T-cell (primary cell): ENCODE measurements at regions not wholly inside any gene's neighbourhood (a gene's known extent, or its start where the extent isn't known, plus 50 kb on each side); places are given as distances from the start of the nearest gene placed in this dataset.

ENCODE experiments used
- ATAC-seq, 4 experiments: fragments of 200-7000 bp in 3 of 4; fragments of 150-1000 bp in 1 of 4; cut with Tn5 transposase; replicated peaks in 1 of 4; 1 replicate in 3 of 4; 2 replicates in 1 of 4; pipeline ENCODE4 v1.10.0; 2021; ENCODE audit warnings: moderate library complexity in 3 of 4, mild to moderate bottlenecking in 2 of 4, moderate number of reproducible peaks in 1 of 4
- CTCF ChIA-PET, 2 donors: fragments of 300-600 bp; sonication (Branson Sonifier 250); formaldehyde crosslinking; loops; one replicate each; lab custom pipeline; 2022; ENCODE audit warnings: antibody characterized with exemption in 2 of 2; lab: Charles Lee
- POLR2A ChIA-PET, 2 donors: fragments of 300-600 bp; sonication (Branson Sonifier 250); formaldehyde crosslinking; loops; one replicate each; lab custom pipeline; 2022; ENCODE audit warnings: antibody characterized with exemption in 2 of 2; lab: Charles Lee
- DNase-seq, 35 experiments: peaks; one replicate each; pipeline versions ENCODE4 v3.0.0 to v3.0.0-alpha.2; 2013 to 2023
- H3K27ac ChIP-seq: one replicate; pipeline ENCODE4 v1.5.1; 2013; ENCODE audit warnings: low read length
- H3K27me3 ChIP-seq, 2 experiments: replicated peaks in 1 of 2; 1 replicate in 1 of 2; 2 replicates in 1 of 2; pipeline versions ENCODE4 v1.6.1 to v1.7.0; 2013; ENCODE audit warnings: low read length in 1 of 2, mixed read lengths in 1 of 2; ENCODE audit not compliant: control insufficient read depth in 2 of 2, insufficient read depth in 2 of 2; ENCODE audit errors: extremely low read depth in 1 of 2
- H3K36me3 ChIP-seq, 2 donors: 1 replicate in 1 of 2; 2 replicates in 1 of 2; pipeline versions ENCODE4 v1.6.1 to v1.7.0; 2013; ENCODE audit warnings: low read length in 1 of 2; ENCODE audit not compliant: control insufficient read depth in 2 of 2, insufficient read depth in 1 of 2; ENCODE audit errors: extremely low read depth in 1 of 2
- H3K4me1 ChIP-seq, 2 experiments: 1 replicate in 1 of 2; 2 replicates in 1 of 2; pipeline versions ENCODE4 v1.6.1 to v1.7.0; 2013; ENCODE audit warnings: low read length in 2 of 2, mixed read lengths in 1 of 2; ENCODE audit not compliant: insufficient read depth in 2 of 2, control insufficient read depth in 1 of 2; ENCODE audit errors: extremely low read depth in 1 of 2
- H3K4me3 ChIP-seq, 2 donors: 1 replicate in 1 of 2; 2 replicates in 1 of 2; pipeline versions ENCODE4 v1.5.1 to v1.7.0; 2013; ENCODE audit warnings: mild to moderate bottlenecking in 2 of 2, low read length in 1 of 2, moderate library complexity in 1 of 2; ENCODE audit not compliant: control insufficient read depth in 1 of 2; ENCODE audit errors: extremely low read depth in 1 of 2
- H3K9me3 ChIP-seq: 2 replicates; pipeline ENCODE4 v1.7.0; 2013
- H3K27ac Mint-ChIP-seq, 2 donors: one replicate each; pipeline ENCODE4 v1.8.0; 2020 to 2021; ENCODE audit warnings: mild to moderate bottlenecking in 2 of 2, mixed read lengths in 2 of 2
- H3K27me3 Mint-ChIP-seq, 2 donors: one replicate each; pipeline ENCODE4 v1.8.0; 2021 to 2022; ENCODE audit warnings: mixed read lengths in 2 of 2
- H3K36me3 Mint-ChIP-seq: one replicate; pipeline ENCODE4 v1.8.0; 2021; ENCODE audit warnings: mixed read lengths
- H3K4me1 Mint-ChIP-seq, 3 donors: one replicate each; pipeline ENCODE4 v1.8.0; 2020 to 2022; ENCODE audit warnings: mixed read lengths in 3 of 3, mild to moderate bottlenecking in 1 of 3
- H3K4me3 Mint-ChIP-seq, 3 donors: one replicate each; pipeline ENCODE4 v1.8.0; 2020 to 2022; ENCODE audit warnings: mild to moderate bottlenecking in 3 of 3, mixed read lengths in 3 of 3, moderate library complexity in 3 of 3
- H3K9me3 Mint-ChIP-seq, 3 donors: one replicate each; pipeline ENCODE4 v1.8.0; 2020 to 2022; ENCODE audit warnings: mixed read lengths in 3 of 3
- WGBS: methylation state at CpG from one replicate; pipeline ENCODE4 v1.1.5; 2013; ENCODE audit warnings: missing lambda C conversion rate; ENCODE audit not compliant: insufficient coverage; 5-methylcytosine and 5-hydroxymethylcytosine counted together

DNA sequence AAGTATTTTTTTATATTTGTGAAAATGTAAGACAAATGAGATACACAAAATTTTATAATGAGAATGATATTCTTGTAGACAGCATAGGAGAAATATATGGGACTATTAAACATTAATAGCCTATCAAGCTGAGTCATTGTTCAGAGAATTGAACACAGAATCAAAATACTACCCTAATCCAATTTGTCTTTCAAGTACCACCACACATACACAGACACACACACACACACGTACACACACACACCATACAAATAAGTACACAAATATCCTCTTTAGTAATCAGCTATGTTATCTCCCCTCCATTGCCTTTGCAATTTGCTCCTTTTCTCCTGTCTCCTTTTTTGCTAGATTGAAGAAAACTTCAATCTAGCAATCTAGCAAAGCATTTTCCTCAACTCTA, 499.3 kb downstream of the FOXG1 start:
- no peak for ATAC-seq
- Mint-ChIP-seq H3K4me1 (no peaks in the 10 kb centered on the region), H3K27ac (no peak overlapping the region), H3K4me3 (no peak overlapping the region), H3K9me3 (peaks cover 19 to 26% (median 21%) of the 10 kb centered on the region in 3 donors), H3K27me3 (no peaks in the 10 kb centered on the region), H3K36me3 (no peaks in the 10 kb centered on the region)
- CTCF ChIA-PET, result no interaction called here
- WGBS, result 56% methylated on average over 1 of the region's 1 CpG
- no peak for DNase-seq
- H3K4me3 ChIP-seq, result no peak overlapping the region
- no peaks in the 10 kb centered on the region for H3K27me3 ChIP-seq
- H3K27ac ChIP-seq, result no peak overlapping the region
- POLR2A ChIA-PET, result no interaction called here
- no peaks in the 10 kb centered on the region for H3K4me1 ChIP-seq
- H3K36me3 ChIP-seq, result no peaks in the 10 kb centered on the region
- H3K9me3 ChIP-seq, result no peaks in the 10 kb centered on the region

DNA sequence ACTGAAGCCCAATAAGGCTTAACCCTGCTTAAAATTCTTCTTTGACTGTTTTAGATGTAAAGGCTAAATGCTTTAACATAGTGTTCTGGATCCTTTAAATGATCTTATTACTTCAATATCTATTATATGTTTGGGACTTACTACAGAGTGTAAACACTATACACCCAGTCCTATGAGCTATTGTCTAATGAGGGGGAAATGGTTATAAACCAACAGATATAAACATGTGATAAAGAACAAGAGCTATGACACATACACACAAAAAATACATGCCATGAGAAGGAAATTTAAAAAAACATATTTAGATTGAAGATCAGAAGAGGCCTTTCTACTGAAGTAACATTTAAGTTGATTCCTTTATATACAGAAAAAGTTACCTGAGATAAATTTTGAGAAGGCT, 505.1 kb downstream of the FOXG1 start:
- no peaks in the 10 kb centered on the region for H3K27me3 ChIP-seq
- no peak for ATAC-seq
- H3K27ac Mint-ChIP-seq, result no peak overlapping the region

DNA sequence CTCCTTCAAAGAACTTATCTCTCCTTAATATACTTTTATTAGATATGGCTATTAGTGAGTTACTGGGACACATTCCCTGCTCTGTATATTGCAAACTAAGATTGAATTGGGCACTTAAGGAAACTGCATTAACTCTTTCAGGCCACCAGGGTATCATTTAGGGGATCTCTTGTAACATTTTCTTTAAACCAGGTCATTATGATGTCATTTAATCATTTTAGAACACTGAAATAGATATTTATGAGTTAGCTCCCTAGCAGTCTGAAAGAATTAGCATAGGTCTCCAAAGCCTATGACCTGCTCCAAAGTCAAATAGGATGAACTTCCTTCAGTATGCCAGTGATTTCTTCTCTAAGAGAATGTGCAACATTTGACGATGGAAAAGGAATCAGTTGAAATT, 506.9 kb downstream of the FOXG1 start:
- ChIA-PET POLR2A (no interaction called here), CTCF (no interaction called here)
- no peaks in the 10 kb centered on the region for H3K27me3 Mint-ChIP-seq
- no peak overlapping the region for H3K27ac Mint-ChIP-seq
- no peaks in the 10 kb centered on the region for H3K36me3 ChIP-seq
- peaks cover 3 to 10% (median 5%) of the 10 kb centered on the region in 3 donors for H3K9me3 Mint-ChIP-seq
- ATAC-seq (no peak), DNase-seq (no peak)
- H3K4me3 ChIP-seq, result no peak overlapping the region
- H3K4me1 Mint-ChIP-seq, result no peaks in the 10 kb centered on the region
- no peak overlapping the region for H3K4me3 Mint-ChIP-seq
- WGBS, result no CpG with 5 or more reads among the region's 1 CpG
- no peaks in the 10 kb centered on the region for H3K4me1 ChIP-seq
- no peaks in the 10 kb centered on the region for H3K9me3 ChIP-seq
- H3K27ac ChIP-seq, result no peak overlapping the region
- no peaks in the 10 kb centered on the region for H3K27me3 ChIP-seq
- H3K36me3 Mint-ChIP-seq, result no peaks in the 10 kb centered on the region

More for the DNA sequence above, 505.1 kb downstream of the FOXG1 start:
- ChIA-PET POLR2A (no interaction called here), CTCF (no interaction called here)
- Mint-ChIP-seq H3K27me3 (no peaks in the 10 kb centered on the region), H3K9me3 (peaks cover 7 to 10% (median 8%) of the 10 kb centered on the region in 3 donors), H3K4me1 (no peaks in the 10 kb centered on the region), H3K36me3 (no peaks in the 10 kb centered on the region), H3K4me3 (no peak overlapping the region)
- no peaks in the 10 kb centered on the region for H3K36me3 ChIP-seq
- H3K4me1 ChIP-seq, result no peaks in the 10 kb centered on the region
- no peak overlapping the region for H3K27ac ChIP-seq
- H3K4me3 ChIP-seq, result no peak overlapping the region
- no peaks in the 10 kb centered on the region for H3K9me3 ChIP-seq
- DNase-seq, result no peak

DNA sequence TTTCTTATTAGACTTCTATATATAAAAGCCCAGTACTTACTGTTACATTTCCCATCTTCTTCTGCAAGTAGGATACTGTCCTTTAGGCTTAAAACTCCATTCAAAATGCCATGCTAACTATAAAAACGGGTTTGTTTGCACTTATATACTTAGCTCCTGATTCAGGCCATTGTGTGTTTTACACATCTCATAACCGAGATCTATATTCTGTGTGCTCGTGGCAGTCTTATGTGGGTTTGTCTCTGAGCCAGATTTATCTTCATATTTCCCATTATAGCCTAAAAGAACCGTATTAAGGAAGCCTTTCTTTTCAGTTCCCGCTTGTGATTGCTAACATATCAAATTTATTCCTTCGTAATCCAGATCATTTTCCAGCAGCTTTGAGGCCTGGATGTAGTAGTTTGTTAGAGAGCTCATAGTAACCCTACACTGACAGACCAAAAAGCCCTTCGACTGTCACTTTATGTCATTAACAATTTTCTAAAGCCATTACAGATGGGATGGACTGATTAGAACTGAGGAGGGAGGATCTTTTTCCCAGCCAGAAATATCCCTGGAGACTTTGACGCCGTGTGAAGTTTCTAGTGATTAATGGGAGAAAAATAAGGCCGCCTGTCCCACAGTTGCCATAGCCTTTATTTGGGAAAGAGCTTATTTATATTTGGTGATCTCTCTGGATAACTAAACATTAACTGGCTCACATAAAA, 508.5 kb downstream of the FOXG1 start:
- DNase-seq (no peak), ATAC-seq (no peak)
- ChIA-PET POLR2A (no interaction called here), CTCF (interaction anchor here in 1 of 2 donors (0.6 kb wide), 1 partner anchor 164 kb away, joined by 3 read pairs; no protein-coding TSS in a partner anchor)
- Mint-ChIP-seq H3K27me3 (no peaks in the 10 kb centered on the region), H3K4me1 (no peaks in the 10 kb centered on the region), H3K27ac (no peak overlapping the region), H3K36me3 (no peaks in the 10 kb centered on the region), H3K9me3 (peaks cover 3 to 14% (median 8%) of the 10 kb centered on the region in 3 donors), H3K4me3 (no peak overlapping the region)
- H3K27ac ChIP-seq, result no peak overlapping the region
- no peaks in the 10 kb centered on the region for H3K27me3 ChIP-seq
- no peaks in the 10 kb centered on the region for H3K9me3 ChIP-seq
- H3K4me3 ChIP-seq, result no peak overlapping the region
- H3K36me3 ChIP-seq, result no peaks in the 10 kb centered on the region
- no CpG with 5 or more reads among the region's 10 CpGs for whole genome bisulfite sequencing
- no peaks in the 10 kb centered on the region for H3K4me1 ChIP-seq

DNA sequence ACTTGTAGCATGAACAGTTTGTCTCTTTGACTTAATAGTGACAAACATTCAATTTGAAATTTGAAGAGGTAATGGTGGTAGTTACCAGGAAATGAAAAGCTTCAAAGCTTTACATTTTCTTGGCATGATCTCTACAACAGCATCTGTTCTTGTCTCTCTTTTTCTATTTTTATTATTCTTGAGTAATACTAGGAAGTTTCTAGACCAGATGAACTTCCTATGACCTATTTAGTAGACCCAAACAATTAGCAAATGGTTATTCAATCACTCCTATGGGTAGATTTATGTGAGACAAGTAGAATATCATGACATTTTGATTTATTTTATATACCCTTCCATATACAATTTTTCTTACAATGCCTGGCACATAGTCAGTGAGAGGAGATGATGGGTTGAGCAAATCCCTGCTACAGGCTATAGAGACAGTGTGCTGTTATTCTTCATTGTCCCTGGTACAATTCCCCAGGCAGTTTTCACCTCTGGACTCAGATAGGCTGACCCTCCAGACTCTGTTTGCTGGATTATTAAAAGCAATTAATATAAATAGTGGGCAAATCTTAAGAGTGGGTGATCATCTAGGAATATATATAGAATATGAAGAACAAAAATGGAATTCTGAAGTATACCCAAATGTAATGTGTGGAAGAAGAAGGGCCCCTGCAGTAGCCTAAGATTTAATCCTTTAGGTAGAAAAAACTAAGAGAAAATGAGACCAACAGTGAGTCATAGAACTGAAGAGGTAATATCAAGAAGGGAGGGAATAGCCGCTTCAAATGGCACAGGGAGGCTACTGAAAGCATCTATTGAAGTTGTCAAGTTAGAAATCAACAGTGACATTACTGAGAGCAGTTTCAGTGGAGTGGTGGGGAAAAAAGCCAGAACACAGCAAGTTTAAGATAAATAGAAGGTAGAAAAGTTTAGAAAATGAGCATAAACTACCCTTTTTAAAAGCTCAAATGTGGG, 512.0 kb downstream of the FOXG1 start:
- H3K27me3 Mint-ChIP-seq, result no peaks in the 10 kb centered on the region
- H3K27ac ChIP-seq, result no peak overlapping the region
- H3K36me3 ChIP-seq, result no peaks in the 10 kb centered on the region
- no peaks in the 10 kb centered on the region for H3K36me3 Mint-ChIP-seq
- no peak for ATAC-seq
- no peak overlapping the region for H3K27ac Mint-ChIP-seq
- 47% methylated on average over 1 of the region's 1 CpG for WGBS
- no peaks in the 10 kb centered on the region for H3K4me1 ChIP-seq
- peaks cover 4 to 14% (median 7%) of the 10 kb centered on the region in 3 donors for H3K9me3 Mint-ChIP-seq
- no peaks in the 10 kb centered on the region for H3K4me1 Mint-ChIP-seq
- H3K4me3 ChIP-seq, result no peak overlapping the region
- POLR2A ChIA-PET, result no interaction called here
- H3K27me3 ChIP-seq, result no peaks in the 10 kb centered on the region
- no peak for DNase-seq
- no peak overlapping the region for H3K4me3 Mint-ChIP-seq
- CTCF ChIA-PET, result no interaction called here
- no peaks in the 10 kb centered on the region for H3K9me3 ChIP-seq

DNA sequence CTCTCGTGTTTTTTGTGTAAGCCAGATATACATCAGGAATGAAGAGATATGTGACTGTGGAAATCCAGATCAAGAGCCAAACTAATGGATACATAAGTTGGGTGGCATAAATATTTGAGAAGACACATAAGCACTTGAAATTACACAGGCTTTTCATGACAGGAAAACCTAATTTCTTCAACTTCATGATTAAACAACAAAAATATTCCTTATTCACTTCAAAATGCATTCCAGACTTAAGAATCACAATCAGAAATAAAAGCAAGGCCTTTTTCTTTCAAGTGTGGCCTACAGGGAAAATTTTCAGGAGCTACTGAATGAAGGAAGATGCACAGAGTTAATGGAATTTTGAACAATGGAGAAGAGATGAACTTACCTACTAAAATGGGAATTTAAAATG, 515.6 kb downstream of the FOXG1 start:
- POLR2A ChIA-PET, result no interaction called here
- WGBS, result no CpG with 5 or more reads among the region's 1 CpG
- no peaks in the 10 kb centered on the region for H3K27me3 ChIP-seq
- Mint-ChIP-seq H3K4me3 (no peak overlapping the region), H3K4me1 (no peaks in the 10 kb centered on the region), H3K36me3 (no peaks in the 10 kb centered on the region), H3K9me3 (peaks cover 4 to 17% (median 7%) of the 10 kb centered on the region in 3 donors), H3K27ac (no peak overlapping the region), H3K27me3 (no peaks in the 10 kb centered on the region)
- no peaks in the 10 kb centered on the region for H3K36me3 ChIP-seq
- H3K27ac ChIP-seq, result no peak overlapping the region
- CTCF ChIA-PET, result no interaction called here
- no peaks in the 10 kb centered on the region for H3K9me3 ChIP-seq
- no peak for ATAC-seq
- no peaks in the 10 kb centered on the region for H3K4me1 ChIP-seq
- DNase-seq, result no peak
- no peak overlapping the region for H3K4me3 ChIP-seq
